GM12865 (cell line): ENCODE measurements at regions not wholly inside any gene's neighbourhood (a gene's known extent, or its start where the extent isn't known, plus 50 kb on each side); places are given as distances from the start of the nearest gene placed in this dataset.

Experiments
- DNase-seq: peaks from one replicate; pipeline ENCODE4 v3.0.0; 2010; ENCODE audit warnings: low read depth
- H3K4me3 ChIP-seq: 2 replicates; pipeline ENCODE4 v1.5.1; 2011; ENCODE audit warnings: mild to moderate bottlenecking, low read depth, low read length, control low read depth
- TF ChIP-seq, protein P1 (sequence below): IDR thresholded peaks from 2 replicates; pipeline ENCODE4 v1.5.1; 2011; ENCODE audit warnings: low read length, control low read depth, low read depth, inconsistent platforms; ENCODE audit not compliant: insufficient read depth; ENCODE audit errors: missing control alignments

DNA sequence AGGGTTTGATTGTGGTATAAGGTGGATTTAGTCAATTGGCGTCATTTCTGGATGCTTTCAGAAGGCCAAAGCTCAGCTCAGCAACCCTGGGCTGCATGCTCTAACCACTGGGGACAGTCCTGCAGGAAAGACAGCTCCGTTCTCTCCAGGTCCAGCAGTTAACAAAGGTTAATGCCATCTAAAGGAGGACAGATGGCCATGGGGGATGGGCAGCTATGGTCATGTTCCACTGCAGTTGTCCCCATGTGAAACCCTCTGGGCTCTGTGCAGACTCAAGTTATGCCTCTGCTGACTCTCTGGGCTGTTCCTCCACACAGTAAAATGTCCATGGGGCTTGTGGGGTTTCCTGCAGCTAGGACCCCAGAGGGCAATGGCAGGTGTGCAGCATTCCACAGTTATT, 562.1 kb upstream of the ADGRL3 start:
- H3K4me3 ChIP-seq = no peak overlapping the region
- TF ChIP-seq, protein P1, sequence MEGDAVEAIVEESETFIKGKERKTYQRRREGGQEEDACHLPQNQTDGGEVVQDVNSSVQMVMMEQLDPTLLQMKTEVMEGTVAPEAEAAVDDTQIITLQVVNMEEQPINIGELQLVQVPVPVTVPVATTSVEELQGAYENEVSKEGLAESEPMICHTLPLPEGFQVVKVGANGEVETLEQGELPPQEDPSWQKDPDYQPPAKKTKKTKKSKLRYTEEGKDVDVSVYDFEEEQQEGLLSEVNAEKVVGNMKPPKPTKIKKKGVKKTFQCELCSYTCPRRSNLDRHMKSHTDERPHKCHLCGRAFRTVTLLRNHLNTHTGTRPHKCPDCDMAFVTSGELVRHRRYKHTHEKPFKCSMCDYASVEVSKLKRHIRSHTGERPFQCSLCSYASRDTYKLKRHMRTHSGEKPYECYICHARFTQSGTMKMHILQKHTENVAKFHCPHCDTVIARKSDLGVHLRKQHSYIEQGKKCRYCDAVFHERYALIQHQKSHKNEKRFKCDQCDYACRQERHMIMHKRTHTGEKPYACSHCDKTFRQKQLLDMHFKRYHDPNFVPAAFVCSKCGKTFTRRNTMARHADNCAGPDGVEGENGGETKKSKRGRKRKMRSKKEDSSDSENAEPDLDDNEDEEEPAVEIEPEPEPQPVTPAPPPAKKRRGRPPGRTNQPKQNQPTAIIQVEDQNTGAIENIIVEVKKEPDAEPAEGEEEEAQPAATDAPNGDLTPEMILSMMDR = no peak
- no peak for DNase-seq

DNA sequence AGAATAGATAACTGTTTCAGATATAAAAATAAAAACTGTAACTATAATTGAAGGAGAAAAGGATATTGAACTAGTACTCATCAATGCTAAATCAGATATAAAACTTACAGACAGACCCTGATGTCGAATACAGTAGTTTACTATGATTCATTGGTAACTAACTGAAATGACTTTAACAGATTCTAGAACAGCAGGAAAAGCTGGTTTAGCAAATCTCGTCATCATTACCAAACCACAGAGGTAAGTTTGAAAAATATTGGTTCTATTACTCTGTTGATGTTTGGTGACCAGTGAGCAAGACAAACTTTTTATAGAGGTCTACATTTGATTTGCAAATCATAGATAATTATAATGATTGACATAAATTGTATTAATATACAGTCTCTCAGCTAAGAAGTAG, 551.4 kb upstream of the ADGRL3 start:
- DNase-seq = no peak
- H3K4me3 ChIP-seq = no peak overlapping the region
- TF ChIP-seq, protein P1 = no peak

DNA sequence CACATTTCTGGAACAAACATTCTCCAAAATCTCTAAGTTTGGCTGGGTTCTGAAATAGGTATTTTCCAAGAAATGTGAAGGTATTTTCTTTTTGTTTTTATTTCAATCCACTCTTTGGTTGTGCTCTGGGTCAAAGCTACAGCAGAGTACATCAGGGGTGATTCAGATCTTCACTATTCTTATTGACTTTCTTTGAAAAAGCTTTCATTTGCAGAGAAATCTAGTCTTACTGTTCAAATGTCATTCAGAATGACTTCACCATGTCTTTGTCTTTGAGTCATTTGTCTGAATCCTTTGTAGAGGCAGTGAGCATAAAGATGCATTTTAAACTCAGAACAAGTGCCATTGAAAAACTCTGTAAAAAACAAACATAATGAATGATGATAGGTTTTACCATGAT, 547.2 kb upstream of the ADGRL3 start:
- TF ChIP-seq, protein P1 = no peak
- no peak overlapping the region for H3K4me3 ChIP-seq
- no peak for DNase-seq

DNA sequence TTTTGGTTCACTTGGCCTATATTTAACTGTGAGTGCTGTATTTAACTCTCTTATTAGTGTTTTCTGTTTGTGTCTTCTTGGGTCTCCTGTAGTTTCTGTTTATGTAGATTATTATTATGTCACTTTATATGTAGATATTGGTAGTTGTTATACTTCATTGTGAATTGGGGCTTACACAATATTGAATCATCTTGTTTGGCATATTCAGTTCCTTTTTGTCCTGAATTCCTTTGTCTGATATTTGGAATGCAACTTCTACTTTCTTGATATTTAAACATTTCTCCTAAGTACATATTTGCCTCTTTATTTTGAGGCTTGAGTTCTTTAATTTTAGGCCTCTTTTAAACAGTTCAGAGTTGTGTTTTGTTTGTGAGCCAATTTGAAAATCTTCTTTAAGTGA, 544.8 kb upstream of the ADGRL3 start:
- no peak for DNase-seq
- TF ChIP-seq, protein P1 = no peak

DNA sequence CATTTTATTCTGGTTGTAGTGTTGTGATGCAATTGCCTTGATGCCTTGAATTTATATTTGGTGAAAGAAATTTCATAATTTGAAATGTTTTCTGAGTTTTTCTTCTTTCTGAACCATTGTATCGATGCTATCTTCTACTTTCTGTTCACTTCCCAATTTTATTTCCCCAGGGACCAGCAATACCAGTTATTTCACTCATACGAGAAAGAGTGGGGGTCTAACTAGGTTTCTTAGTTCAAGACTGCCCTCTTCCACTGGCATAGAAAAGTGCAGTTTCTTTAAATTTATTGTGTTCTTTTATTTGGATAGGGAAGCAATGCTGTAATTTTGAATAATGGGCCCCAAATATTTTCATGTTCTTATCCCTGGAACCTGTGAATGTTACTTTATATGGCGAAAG, 544.0 kb upstream of the ADGRL3 start:
- no peak overlapping the region for H3K4me3 ChIP-seq
- no peak for DNase-seq
- TF ChIP-seq, protein P1 = no peak

More for the DNA sequence above, 544.8 kb upstream of the ADGRL3 start:
- H3K4me3 ChIP-seq = no peak overlapping the region

DNA sequence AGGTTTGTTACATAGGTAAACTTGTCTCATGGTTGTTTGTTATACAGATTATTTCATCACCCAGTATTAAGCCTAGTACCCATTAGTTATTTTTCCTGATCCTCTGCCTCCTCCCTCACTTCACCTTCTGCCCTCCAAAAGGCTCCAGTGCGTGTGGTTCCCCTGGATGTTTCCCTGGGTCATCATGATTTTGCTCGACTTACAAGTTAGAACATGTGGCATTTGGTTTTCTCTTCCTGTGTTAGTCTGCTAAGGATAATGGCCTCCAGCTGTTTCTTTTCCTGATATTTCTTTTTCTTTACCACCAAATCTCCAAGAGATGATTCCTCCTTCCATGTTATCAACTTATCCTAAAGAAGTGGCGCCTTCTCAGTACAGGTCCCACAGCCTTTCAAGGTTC, 543.1 kb upstream of the ADGRL3 start:
- TF ChIP-seq, protein P1 = no peak
- no peak overlapping the region for H3K4me3 ChIP-seq
- DNase-seq = no peak

DNA sequence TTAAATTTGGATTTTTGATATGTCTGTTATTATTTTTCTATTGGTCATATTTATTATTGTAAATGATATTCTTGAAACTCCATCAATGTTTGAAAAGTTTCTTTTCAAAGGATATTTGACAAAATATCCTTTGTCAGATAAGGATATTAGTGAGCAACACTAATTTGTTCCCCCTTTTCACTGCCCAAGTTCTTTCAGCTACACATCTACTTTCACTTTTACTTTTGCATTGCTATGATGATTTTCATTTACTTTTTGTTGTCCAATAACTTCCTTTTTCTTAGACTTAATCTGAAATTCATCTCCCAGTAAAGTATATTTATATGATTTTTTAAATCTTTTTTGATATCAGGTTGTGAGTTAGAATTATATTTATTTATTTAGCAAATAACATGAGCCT, 542.3 kb upstream of the ADGRL3 start:
- H3K4me3 ChIP-seq = no peak overlapping the region
- TF ChIP-seq, protein P1 = no peak
- no peak for DNase-seq
